ENCODE measurements at regions not wholly inside any gene's neighbourhood (a gene's known extent, or its start where the extent isn't known, plus 50 kb on each side); places are given as distances from the start of the nearest gene placed in this dataset.
A peak's percentile ranks its signal among the peaks of the same experiment; 100 is the strongest.

- peak; percentile 3 for DNase-seq (ENCODE audit: low read depth)
- H3K4me3 ChIP-seq (ENCODE audit: low read depth, low read length) = no peak overlapping the region
- no peak for TF ChIP-seq MAX (IDR thresholded peaks at IDR 0.05; ENCODE audit: low read depth, low read length)
- no peak for TF ChIP-seq CTCF (IDR thresholded peaks at IDR 0.05; ENCODE audit: low read depth, low read length)
- TF ChIP-seq MYC (IDR thresholded peaks at IDR 0.05; ENCODE audit: low read depth, low read length) = no peak
- TF ChIP-seq POLR2A (IDR thresholded peaks at IDR 0.05; ENCODE audit: extremely low read depth, insufficient read length) = no peak
These were observed 116.3 kb downstream of the TMCO5A start for GRCh38 chr15:38050529-38051448.

- DNase-seq (ENCODE audit: low read depth) = no peak
- H3K4me3 ChIP-seq (ENCODE audit: low read depth, low read length) = no peak overlapping the region
- TF ChIP-seq CTCF (IDR thresholded peaks at IDR 0.05; ENCODE audit: low read depth, low read length) (no peak), MYC (IDR thresholded peaks at IDR 0.05; ENCODE audit: low read depth, low read length) (no peak), POLR2A (IDR thresholded peaks at IDR 0.05; ENCODE audit: extremely low read depth, insufficient read length) (no peak), MAX (IDR thresholded peaks at IDR 0.05; ENCODE audit: low read depth, low read length) (no peak)
These were observed 118.8 kb downstream of the TMCO5A start for GRCh38 chr15:38053205-38053604.

GRCh38 chr15:38053776-38054175 lies 119.3 kb downstream of the TMCO5A start:
- H3K4me3 ChIP-seq (ENCODE audit: low read depth, low read length) = no peak overlapping the region
- TF ChIP-seq CTCF (IDR thresholded peaks at IDR 0.05; ENCODE audit: low read depth, low read length) (no peak), POLR2A (IDR thresholded peaks at IDR 0.05; ENCODE audit: extremely low read depth, insufficient read length) (no peak), MAX (IDR thresholded peaks at IDR 0.05; ENCODE audit: low read depth, low read length) (no peak), MYC (IDR thresholded peaks at IDR 0.05; ENCODE audit: low read depth, low read length) (no peak)
- no peak for DNase-seq (ENCODE audit: low read depth)

GRCh38 chr15:38054488-38054887 lies 120.0 kb downstream of the TMCO5A start:
- H3K4me3 ChIP-seq (ENCODE audit: low read depth, low read length) = no peak overlapping the region
- no peak for DNase-seq (ENCODE audit: low read depth)
- TF ChIP-seq CTCF (IDR thresholded peaks at IDR 0.05; ENCODE audit: low read depth, low read length) = no peak
- TF ChIP-seq POLR2A (IDR thresholded peaks at IDR 0.05; ENCODE audit: extremely low read depth, insufficient read length) = no peak
- TF ChIP-seq MAX (IDR thresholded peaks at IDR 0.05; ENCODE audit: low read depth, low read length) = no peak
- TF ChIP-seq MYC (IDR thresholded peaks at IDR 0.05; ENCODE audit: low read depth, low read length) = no peak

GRCh38 chr15:38058596-38059075 lies 124.2 kb downstream of the TMCO5A start:
- TF ChIP-seq MYC (IDR thresholded peaks at IDR 0.05; ENCODE audit: low read depth, low read length) = no peak
- TF ChIP-seq CTCF (IDR thresholded peaks at IDR 0.05; ENCODE audit: low read depth, low read length) = no peak
- no peak for TF ChIP-seq POLR2A (IDR thresholded peaks at IDR 0.05; ENCODE audit: extremely low read depth, insufficient read length)
- TF ChIP-seq MAX (IDR thresholded peaks at IDR 0.05; ENCODE audit: low read depth, low read length) = no peak
- H3K4me3 ChIP-seq (ENCODE audit: low read depth, low read length) = no peak overlapping the region
- no peak for DNase-seq (ENCODE audit: low read depth)

All from NB4 (cell line).